ENCODE measurements at regions not wholly inside any gene's neighbourhood (a gene's known extent, or its start where the extent isn't known, plus 50 kb on each side); places are given as distances from the start of the nearest gene placed in this dataset.

DNA sequence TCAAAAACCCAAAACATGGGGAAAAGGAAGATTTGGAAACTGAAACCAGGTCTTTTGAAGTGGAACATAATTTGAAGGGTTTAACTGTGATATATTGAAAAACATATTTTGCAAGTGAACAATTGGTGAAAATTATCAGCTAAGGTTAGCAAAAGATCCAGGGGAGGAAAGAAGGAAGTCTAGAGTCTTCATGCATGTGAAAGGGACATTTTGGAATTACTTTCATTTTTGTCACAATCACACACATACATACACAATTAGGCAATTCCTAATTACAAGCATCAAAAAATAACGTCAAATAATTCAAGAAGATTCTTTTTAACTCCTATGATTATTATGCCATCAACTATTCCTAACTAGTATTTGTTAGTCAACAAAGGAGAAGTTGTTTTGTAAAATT is 64.7 kb upstream of the NFIA start:
- 96% methylated on average over 1 of the region's 1 CpG; no CpG with 5 or more reads in 1 of the 2 experiments for WGBS, 2 experiments (ENCODE audit: extremely low coverage in 1 of 2, insufficient coverage in 1 of 2, insufficient read length in 1 of 2, insufficient replicate concordance in 2 of 2, low coverage in 1 of 2, low lambda C conversion rate in 2 of 2, missing lambda C conversion rate in 1 of 2)
- H2BK15ac ChIP-seq (ENCODE audit: low read length) = no peak overlapping the region
- no peak for DNase-seq (ENCODE audit: low read depth in 1 of 2, low spot score in 2 of 2)
- H3K79me1 ChIP-seq (ENCODE audit: low read depth, low read length) = no peaks in the 10 kb centered on the region
- POLR2A ChIA-PET (ENCODE audit: partially characterized antibody) = no interaction called here
- TF ChIP-seq ZNF274 (IDR thresholded peaks at IDR 0.05; ENCODE audit: borderline replicate concordance, extremely low read depth, low read length) (no peak), MAFK (IDR thresholded peaks at IDR 0.05; ENCODE audit: low read depth, low read length) (no peak), RXRA (IDR thresholded peaks at IDR 0.05; ENCODE audit: insufficient read depth, low read depth, low read length) (no peak), CEBPB (IDR thresholded peaks at IDR 0.05; ENCODE audit: low read depth, low read length) (no peak)
- FAIRE-seq = no peak
- H3K23ac ChIP-seq (ENCODE audit: insufficient read length) = no peak overlapping the region
- no peaks in the 10 kb centered on the region for H3K79me2 ChIP-seq (ENCODE audit: control insufficient read depth in 1 of 2, insufficient read depth in 2 of 2, low read length in 2 of 2)
- H2BK5ac ChIP-seq (ENCODE audit: low read depth, low read length) = no peak overlapping the region
- no peak overlapping the region for H2BK20ac ChIP-seq (ENCODE audit: low read length)
- H3K18ac ChIP-seq (ENCODE audit: extremely low read depth, low read length) = no peak overlapping the region
- H3K9me3 ChIP-seq (ENCODE audit: insufficient read depth in 2 of 2, low read depth in 1 of 2, low read length in 1 of 2) = no peaks in the 10 kb centered on the region
- H4K8ac ChIP-seq (ENCODE audit: extremely low read depth, insufficient read depth, low read length) = no peak overlapping the region
- H2AFZ ChIP-seq (ENCODE audit: low read length) = no peak overlapping the region
- no peaks in the 10 kb centered on the region for H4K20me1 ChIP-seq (replicated peaks in 1 of 2; ENCODE audit: control insufficient read depth in 1 of 2, insufficient read depth in 2 of 2, low read length in 2 of 2)
- no peak overlapping the region for H3K27ac ChIP-seq (ENCODE audit: low read depth, low read length)
- H2BK12ac ChIP-seq (ENCODE audit: low read depth, low read length) = no peak overlapping the region
- H3K23me2 ChIP-seq (ENCODE audit: low read depth, low read length) = no peaks in the 10 kb centered on the region; the same call in 1 of the 2 replicates
- no peak overlapping the region for H3K4me2 ChIP-seq (ENCODE audit: insufficient read depth in 1 of 2, low read depth in 2 of 2, low read length in 2 of 2)
- no peak overlapping the region for H3K56ac ChIP-seq (replicated peaks; ENCODE audit: insufficient read length, low read depth, low read length)
- H3K36me3 ChIP-seq (ENCODE audit: control insufficient read depth in 2 of 4, insufficient read depth in 4 of 4, low read length in 3 of 4) = no peaks in the 10 kb centered on the region
- no peaks in the 10 kb centered on the region for H3K4me1 ChIP-seq (replicated peaks in 1 of 4; ENCODE audit: control insufficient read depth in 3 of 4, insufficient read depth in 4 of 4, low read length in 3 of 4)
- no peak overlapping the region for H4K91ac ChIP-seq (replicated peaks; ENCODE audit: insufficient read length, low read length)
- no peaks in the 10 kb centered on the region for H3K27me3 ChIP-seq (replicated peaks in 1 of 4; ENCODE audit: control insufficient read depth in 3 of 4, extremely low read depth in 1 of 4, insufficient read depth in 3 of 4, low read length in 3 of 4)
- H3K4me3 ChIP-seq (ENCODE audit: extremely low read depth in 1 of 4, insufficient read depth in 2 of 4, low read depth in 3 of 4, low read length in 4 of 4) = no peak overlapping the region
- H3K9ac ChIP-seq (replicated peaks in 1 of 4; ENCODE audit: extremely low read depth in 1 of 4, low read depth in 3 of 4, low read length in 3 of 4) = no peak overlapping the region
- H3K14ac ChIP-seq (ENCODE audit: insufficient read length) = no peak overlapping the region
- no peak overlapping the region for H4K5ac ChIP-seq (ENCODE audit: insufficient read length, low read depth, low read length)
- H2BK120ac ChIP-seq (replicated peaks; ENCODE audit: low read depth, low read length) = no peak overlapping the region
- no peak overlapping the region for H3K4ac ChIP-seq (replicated peaks; ENCODE audit: insufficient read length, low read depth, low read length)
- CTCF ChIA-PET (ENCODE audit: partially characterized antibody) = interaction anchor here (0.6 kb wide), 1 partner anchor 33 kb away, joined by 3 read pairs; no protein-coding TSS in a partner anchor
- H2AK5ac ChIP-seq (ENCODE audit: low read depth, low read length) = no peak overlapping the region
